GM12873 (cell line): ENCODE measurements at regions not wholly inside any gene's neighbourhood (a gene's known extent, or its start where the extent isn't known, plus 50 kb on each side); places are given as distances from the start of the nearest gene placed in this dataset.

Experiments used
- TF ChIP-seq, protein P1 (sequence below): IDR thresholded peaks from 2 replicates; pipeline ENCODE4 v1.5.1; 2012; ENCODE audit warnings: low read depth, mild to moderate bottlenecking, moderate library complexity, low read length, control low read depth; ENCODE audit not compliant: insufficient read depth; ENCODE audit errors: missing control alignments

DNA sequence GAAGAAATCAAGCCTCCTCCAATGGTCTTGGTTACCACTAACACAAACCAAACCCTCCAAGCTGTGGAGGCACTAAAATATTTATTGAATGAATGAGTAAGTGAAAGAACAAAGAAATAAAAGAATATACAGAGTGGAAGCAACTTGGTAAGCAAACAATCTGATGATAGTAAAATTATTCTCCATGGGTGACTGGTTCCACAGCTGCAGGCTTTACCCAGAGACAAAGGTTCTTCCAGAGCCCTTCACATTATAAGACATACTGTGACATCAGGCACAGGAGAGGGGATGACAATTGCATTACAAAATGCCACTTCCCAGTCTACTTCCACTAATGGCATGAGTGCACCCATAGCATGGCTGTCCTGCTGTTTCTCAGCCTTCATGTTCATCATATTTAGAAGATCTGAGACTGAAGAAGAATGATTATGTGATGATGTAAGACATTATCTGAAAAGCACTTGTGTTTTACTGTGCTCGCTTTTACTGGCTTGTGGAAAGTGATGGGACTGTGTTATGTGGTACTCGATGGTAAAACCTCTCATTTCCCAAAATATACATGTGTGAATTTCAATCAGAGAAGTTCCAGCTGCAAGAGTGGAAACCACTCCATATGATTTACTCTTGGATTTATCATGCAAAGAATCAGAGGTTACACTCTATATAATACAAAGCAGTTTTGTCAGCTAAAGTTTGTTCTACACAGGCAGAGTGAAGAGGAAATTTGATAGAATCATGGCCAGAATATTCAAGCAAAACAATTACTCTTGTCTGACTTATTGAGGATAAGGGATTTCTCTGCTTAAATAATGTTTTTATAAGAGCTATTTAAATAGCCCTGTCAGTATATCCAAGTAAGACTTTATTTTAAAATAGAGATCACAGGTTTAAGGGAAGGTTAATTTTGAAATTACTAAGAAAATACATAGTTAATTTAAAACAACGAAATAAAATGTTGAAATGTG is 220.2 kb upstream of the NBEA start:
- TF ChIP-seq, protein P1, sequence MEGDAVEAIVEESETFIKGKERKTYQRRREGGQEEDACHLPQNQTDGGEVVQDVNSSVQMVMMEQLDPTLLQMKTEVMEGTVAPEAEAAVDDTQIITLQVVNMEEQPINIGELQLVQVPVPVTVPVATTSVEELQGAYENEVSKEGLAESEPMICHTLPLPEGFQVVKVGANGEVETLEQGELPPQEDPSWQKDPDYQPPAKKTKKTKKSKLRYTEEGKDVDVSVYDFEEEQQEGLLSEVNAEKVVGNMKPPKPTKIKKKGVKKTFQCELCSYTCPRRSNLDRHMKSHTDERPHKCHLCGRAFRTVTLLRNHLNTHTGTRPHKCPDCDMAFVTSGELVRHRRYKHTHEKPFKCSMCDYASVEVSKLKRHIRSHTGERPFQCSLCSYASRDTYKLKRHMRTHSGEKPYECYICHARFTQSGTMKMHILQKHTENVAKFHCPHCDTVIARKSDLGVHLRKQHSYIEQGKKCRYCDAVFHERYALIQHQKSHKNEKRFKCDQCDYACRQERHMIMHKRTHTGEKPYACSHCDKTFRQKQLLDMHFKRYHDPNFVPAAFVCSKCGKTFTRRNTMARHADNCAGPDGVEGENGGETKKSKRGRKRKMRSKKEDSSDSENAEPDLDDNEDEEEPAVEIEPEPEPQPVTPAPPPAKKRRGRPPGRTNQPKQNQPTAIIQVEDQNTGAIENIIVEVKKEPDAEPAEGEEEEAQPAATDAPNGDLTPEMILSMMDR = no peak

DNA sequence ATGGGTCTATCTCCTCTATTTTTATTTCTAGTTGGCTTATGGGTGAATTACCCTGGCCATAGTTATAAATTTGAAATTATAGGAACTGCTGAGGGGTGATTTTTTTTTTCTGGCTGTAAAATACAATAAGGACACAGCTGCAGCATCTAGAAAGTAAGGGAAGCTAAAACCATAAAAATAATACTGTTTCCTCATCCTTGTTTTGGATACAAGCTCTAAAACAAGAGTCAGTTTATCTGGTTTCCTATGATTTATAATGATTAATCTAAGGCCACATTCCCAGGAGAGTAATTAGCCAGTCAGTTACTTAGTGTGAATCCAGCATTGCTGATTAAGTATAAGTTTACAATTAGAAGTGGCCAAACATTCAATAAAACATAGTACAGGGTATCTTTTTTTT is 219.1 kb upstream of the NBEA start:
- TF ChIP-seq, protein P1 = no peak

DNA sequence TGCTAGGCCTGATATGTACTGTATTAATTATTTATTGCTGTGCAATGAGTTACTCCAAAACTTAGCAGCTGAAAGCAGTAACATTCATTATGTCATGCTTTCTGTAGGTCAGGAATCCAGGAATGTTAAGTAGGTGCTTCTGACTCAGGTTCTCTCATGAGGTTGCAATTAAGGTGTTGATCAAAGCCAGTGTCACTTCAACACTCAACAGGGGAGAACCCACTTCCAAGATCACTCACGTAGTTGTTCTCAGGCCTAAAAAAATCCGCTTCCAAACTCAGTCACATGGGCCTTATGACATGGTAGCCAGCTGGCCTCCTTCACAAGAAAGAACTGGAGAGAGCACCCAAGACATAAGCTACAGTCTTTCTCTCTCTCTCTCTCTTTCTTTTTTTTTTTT is 211.1 kb upstream of the NBEA start:
- TF ChIP-seq, protein P1 = no peak

DNA sequence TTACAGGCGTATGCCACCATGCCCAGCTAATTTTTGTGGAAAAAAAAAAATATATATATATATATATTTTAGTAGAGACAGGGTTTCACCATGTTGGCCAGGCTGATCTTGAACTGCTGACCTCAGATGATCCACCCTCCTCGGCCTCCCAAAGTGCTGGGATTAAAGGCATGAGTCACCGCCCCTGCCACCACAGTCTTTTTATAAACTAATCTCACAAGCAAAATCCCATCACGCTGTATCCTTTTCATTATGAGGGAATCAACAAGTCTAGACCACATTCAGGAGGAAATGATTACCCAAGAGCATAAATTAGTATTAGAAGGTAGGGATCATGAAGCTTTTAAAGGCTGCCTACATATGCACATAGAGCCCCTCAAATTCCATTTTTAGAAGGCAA is 210.6 kb upstream of the NBEA start:
- TF ChIP-seq, protein P1 = no peak

DNA sequence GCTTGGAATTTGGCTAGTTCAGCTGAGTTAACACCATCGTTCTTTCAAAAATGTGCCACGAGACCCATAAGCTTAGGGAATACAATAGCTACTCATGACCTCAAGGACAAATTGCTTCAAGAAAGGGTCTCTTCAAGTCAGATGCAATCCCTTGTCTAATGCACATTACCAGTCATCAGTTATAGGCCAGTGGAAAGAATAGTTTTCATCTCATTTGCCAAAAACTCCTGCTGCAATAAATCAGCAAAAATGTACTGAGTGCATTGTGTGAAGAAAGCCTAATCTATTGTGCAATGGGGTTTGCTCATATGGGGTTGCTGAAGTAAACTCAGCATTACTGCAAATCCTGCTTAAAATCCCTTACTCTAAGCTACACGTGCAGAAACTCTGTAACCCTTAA is 208.3 kb upstream of the NBEA start:
- TF ChIP-seq, protein P1 = no peak

DNA sequence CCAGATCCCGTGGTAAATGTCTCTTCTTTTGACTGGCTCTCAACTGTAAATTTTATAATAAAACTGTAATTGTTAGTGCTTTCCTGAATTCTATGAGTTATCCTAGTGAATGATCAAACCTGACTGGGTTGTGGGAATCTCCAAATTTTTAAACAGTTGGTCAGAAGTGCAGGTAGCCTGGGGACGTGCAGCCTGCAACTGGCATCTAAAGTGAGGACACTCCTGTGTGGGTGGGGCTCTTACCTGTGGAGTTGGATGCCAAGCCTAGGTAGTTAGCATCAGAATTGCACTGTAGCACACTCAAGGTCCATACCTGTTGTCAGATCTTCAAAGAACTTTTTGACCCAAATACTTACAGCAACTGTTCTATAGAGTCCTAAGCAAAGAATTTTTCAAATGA is 207.1 kb upstream of the NBEA start:
- TF ChIP-seq, protein P1 = no peak

DNA sequence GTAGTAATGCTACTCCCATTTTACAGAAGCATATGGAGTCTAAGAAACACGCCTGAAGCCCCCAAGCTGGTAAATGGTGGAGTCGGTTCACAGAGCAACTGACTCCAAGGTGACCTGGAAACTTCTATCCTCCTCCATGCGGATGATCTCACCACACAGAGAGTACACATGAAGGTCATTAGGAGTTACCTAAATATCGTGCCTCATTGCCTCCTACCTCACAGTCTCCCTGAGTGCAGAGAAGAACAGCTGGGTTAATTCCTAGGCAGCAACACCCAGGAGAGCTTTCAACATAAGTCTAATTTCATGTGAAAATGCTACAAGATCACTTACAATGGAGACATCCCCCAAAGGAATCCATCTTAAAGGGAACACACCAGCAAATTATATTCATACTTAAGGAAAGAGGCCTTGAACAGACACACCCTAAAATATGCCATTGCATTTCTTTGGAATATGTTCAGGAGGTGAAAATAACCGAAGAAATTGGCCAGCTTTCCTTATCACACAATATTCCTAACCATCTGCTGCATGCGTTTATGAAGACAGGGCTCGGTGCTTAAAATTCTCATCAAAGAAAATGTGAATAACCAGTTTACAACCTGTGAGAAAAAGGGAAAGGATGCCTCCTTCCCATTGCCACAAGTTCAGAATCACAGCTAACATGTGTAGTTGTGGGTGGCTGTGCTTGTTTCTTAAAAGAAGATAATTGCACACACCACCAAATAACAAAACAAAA is 203.6 kb upstream of the NBEA start:
- TF ChIP-seq, protein P1 = no peak
